ENCODE measurements at regions not wholly inside any gene's neighbourhood (a gene's known extent, or its start where the extent isn't known, plus 50 kb on each side); places are given as distances from the start of the nearest gene placed in this dataset.

DNA sequence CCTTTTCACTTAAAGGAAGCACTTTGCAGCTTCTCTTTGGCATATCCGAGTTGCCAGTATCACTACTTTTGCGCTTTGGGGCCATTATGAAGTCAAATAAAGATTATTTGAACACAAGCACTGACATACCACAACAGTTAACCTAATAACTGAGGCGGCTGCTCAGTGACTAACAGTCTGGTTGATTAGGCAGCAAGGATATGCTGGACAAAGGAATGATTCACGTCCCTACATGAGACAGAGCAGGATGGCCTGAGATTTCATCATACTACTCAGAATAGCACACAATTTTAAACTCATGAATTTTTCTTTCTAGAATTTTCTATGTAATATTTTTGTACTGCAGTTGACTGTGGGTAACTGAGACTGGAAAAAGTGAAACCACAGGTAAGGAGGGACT is 56.9 kb upstream of the E2F7 start:
- no peak for DNase-seq (ENCODE audit: low spot score)

DNA sequence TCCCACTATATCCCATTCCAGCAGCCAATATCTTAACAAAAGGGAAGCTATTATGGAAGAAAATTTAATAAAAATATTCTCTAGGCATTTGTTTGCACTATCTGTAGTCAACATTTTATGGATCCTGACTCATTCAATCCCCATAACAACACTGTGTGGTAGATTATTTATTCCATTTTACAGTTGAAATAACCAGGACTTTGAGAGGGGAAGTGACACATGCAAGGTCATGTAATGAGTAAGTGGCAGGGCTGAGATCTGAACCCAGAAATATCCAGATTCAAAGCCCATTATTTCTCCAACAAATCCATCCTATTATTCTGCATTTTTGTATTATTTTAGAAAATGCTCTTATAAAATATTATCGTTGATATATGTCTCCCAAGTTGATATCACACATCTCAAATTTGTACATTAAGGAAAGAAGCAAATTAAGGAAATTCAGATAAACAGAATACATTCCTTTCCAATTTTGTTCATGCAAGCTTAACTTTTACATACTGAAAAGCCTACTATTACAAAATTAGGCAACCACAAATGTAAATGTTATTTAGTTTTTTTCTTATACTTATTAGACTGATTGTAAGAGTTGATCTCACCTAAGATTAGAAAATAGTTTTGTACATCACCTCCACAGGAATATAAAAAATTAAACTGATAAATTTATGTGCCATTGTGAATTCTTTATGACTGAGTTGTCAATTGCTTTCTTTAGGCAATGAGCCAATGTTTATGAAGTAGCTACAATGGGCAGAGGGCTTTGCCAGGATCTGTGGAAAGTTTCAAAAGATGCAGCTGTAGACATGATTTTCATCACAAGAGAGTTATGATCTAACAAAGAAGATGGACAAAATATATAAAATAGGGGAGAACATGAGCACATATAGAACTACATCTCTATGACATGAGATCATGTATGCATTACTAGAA is 55.1 kb upstream of the E2F7 start:
- no peak for DNase-seq (ENCODE audit: low spot score)

DNA sequence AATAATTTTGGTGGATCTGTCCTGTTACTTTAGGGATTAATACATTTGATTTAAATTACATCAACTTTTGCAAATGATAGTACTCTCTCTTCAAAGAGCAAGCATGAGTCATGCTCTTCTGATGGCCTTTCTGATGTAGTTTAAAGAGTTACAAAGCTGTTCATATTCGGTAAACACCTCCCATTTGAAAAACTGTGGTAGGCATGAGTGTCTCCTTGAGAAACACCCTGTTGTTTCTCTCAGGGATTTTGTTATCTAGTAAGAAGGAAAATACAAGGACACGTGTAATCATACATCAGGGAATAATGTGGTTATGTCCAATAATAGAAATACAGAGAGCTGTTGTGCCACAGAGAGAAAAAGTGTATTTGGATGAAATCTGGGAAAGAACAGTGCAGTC is 53.3 kb upstream of the E2F7 start:
- no peak for DNase-seq (ENCODE audit: low spot score)

DNA sequence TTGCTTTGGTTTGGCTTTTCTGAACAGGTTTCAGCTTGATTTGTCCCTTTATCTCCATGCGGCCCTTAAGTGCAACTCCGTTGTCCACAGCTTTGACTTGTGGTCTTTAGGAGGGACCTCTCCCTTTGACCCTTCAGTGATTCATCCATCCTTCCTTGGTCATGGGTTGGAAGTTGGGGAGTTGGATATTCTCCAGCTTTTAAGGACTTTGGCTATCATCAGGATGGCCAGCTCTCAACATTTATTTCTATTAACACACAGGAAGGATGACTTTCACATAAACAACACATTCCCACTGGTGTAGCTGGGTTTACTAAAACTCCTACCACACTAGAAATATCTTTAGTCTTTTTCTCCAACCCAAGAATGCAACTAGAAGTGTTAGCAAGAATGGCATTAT is 50.9 kb upstream of the E2F7 start:
- no peak for DNase-seq (ENCODE audit: low spot score)

DNA sequence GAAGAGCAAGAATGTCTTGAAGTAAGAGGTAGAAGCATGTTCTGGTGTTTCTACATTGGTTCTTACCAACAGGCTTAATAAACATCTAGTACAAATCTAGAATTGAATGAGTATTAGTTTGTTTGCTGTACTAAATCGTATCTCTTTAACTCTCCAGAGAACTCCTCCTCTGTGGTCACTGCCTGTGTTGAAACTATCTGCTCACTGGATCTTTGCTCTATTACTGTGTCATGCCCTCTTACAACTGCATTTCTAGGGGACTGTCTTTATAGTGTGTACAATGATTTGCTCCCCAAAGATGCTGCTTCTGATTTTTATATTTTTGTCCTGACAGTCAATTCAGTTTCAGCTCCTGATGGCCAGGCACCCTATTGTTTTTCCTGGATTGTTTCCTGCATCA is 50.1 kb upstream of the E2F7 start:
- no peak for DNase-seq (ENCODE audit: low spot score)
